ENCODE measurements at regions not wholly inside any gene's neighbourhood (a gene's known extent, or its start where the extent isn't known, plus 50 kb on each side); places are given as distances from the start of the nearest gene placed in this dataset.
"Not testable (repeated sequence)": the region's sequence is repeated elsewhere in the genome, so short reads cannot be mapped to it uniquely, and the experiment has no call there.

DNA sequence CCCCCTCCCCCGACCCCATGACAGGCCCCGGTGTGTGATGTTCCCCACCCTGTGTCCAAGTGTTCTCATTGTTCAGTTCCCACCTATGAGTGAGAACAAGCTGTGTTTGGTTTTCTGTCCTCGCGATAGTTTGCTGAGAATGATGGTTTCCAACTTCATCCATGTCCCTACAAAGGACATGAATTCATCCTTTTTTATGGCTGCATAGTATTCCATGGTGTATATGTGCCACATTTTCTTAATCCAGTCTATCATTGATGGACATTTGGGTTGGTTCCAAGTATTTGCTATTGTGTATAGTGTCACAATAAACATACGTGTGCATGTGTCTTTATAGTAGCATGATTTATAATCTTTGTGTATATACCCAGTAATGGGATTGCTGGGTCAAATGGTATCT lies 110.4 kb upstream of the CRHR1 start:
- not testable (repeated sequence) for H3K4me3 ChIP-seq (ENCODE audit: low read length); H3K27me3 ChIP-seq (ENCODE audit: low read length); H2AFZ ChIP-seq (ENCODE audit: low read length); H3K9ac ChIP-seq (ENCODE audit: low read length); H3K9me3 ChIP-seq (ENCODE audit: low read length); H4K20me1 ChIP-seq (ENCODE audit: insufficient read depth, low read depth, low read length); H3K36me3 ChIP-seq (ENCODE audit: insufficient read depth, low read length); H3K4me1 ChIP-seq (ENCODE audit: low read length); DNase-seq; H3K27ac ChIP-seq (ENCODE audit: low read length); H3K4me2 ChIP-seq (ENCODE audit: low read depth, low read length, poor library complexity, severe bottlenecking); H3K79me2 ChIP-seq (ENCODE audit: low read length); H3K9me2 ChIP-seq (replicated peaks; ENCODE audit: insufficient read depth, low read length)

- H3K4me2 ChIP-seq (ENCODE audit: low read depth, low read length, poor library complexity, severe bottlenecking): no peak overlapping the region
- no peaks in the 10 kb centered on the region for H3K36me3 ChIP-seq (ENCODE audit: insufficient read depth, low read length)
- H3K27ac ChIP-seq (ENCODE audit: low read length): no peak overlapping the region
- no peaks in the 10 kb centered on the region for H3K9me3 ChIP-seq (ENCODE audit: low read length)
- H3K9ac ChIP-seq (ENCODE audit: low read length): no peak overlapping the region
- H3K4me3 ChIP-seq (ENCODE audit: low read length): no peak overlapping the region
- H3K79me2 ChIP-seq (ENCODE audit: low read length): no peaks in the 10 kb centered on the region
- H4K20me1 ChIP-seq (ENCODE audit: insufficient read depth, low read depth, low read length): no peaks in the 10 kb centered on the region
- no peak for DNase-seq
- no peaks in the 10 kb centered on the region for H3K27me3 ChIP-seq (ENCODE audit: low read length)
- H2AFZ ChIP-seq (ENCODE audit: low read length): no peak overlapping the region
- H3K9me2 ChIP-seq (replicated peaks; ENCODE audit: insufficient read depth, low read length): no peaks in the 10 kb centered on the region
- no peaks in the 10 kb centered on the region for H3K4me1 ChIP-seq (ENCODE audit: low read length)
Observed at GRCh38 chr17:45675012-45675411, 109.1 kb upstream of the CRHR1 start.

DNA sequence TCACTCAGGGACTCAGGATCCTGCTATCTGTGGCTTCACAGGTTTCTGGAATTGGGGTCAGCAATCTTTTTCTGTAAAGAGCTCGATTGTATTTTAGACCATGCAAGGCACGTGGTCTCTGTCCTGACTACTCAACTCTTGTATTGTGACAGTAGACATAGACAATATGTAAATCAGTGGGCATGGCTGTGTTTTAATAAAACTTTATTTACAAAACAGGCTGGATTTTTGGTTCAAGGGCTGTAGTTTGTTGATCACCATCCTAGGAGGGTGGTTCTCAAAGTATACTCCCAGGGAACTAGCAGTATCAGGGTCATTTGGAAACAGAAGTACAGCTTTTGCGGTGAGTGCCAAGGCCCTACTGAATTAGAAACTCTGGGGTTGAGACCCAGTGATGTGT lies 108.2 kb upstream of the CRHR1 start:
- H3K4me2 ChIP-seq (ENCODE audit: low read depth, low read length, poor library complexity, severe bottlenecking): no peak overlapping the region
- H3K36me3 ChIP-seq (ENCODE audit: insufficient read depth, low read length): no peaks in the 10 kb centered on the region
- H3K9me2 ChIP-seq (replicated peaks; ENCODE audit: insufficient read depth, low read length): no peaks in the 10 kb centered on the region
- H3K27me3 ChIP-seq (ENCODE audit: low read length): no peaks in the 10 kb centered on the region
- no peaks in the 10 kb centered on the region for H4K20me1 ChIP-seq (ENCODE audit: insufficient read depth, low read depth, low read length)
- no peaks in the 10 kb centered on the region for H3K4me1 ChIP-seq (ENCODE audit: low read length)
- H2AFZ ChIP-seq (ENCODE audit: low read length): no peak overlapping the region
- H3K79me2 ChIP-seq (ENCODE audit: low read length): no peaks in the 10 kb centered on the region
- H3K9ac ChIP-seq (ENCODE audit: low read length): no peak overlapping the region
- H3K27ac ChIP-seq (ENCODE audit: low read length): no peak overlapping the region
- no peak for DNase-seq
- no peaks in the 10 kb centered on the region for H3K9me3 ChIP-seq (ENCODE audit: low read length)
- no peak overlapping the region for H3K4me3 ChIP-seq (ENCODE audit: low read length)

DNA sequence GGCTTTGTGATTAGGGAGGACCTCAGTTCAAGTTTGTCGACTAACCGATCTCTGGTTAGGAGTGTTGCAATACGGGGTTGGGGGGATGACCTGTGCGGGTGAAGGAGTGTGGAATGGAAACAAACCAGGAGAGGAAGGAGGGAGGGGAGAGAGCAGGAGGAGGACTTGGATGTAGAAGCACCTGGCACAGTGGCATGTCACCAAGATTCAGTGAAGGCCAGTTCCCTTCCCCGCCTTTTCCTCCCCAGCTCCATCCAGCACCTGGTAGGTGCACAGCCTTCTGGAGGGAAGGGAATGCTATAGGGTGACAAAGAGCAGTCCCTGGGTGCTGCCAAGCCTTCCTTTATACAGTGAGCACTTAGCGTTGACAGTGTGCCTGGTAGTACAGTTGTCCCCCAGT lies 107.4 kb upstream of the CRHR1 start:
- no peak overlapping the region for H3K4me3 ChIP-seq (ENCODE audit: low read length)
- H3K4me1 ChIP-seq (ENCODE audit: low read length): no peaks in the 10 kb centered on the region
- no peak overlapping the region for H3K9ac ChIP-seq (ENCODE audit: low read length)
- H4K20me1 ChIP-seq (ENCODE audit: insufficient read depth, low read depth, low read length): no peaks in the 10 kb centered on the region
- H3K4me2 ChIP-seq (ENCODE audit: low read depth, low read length, poor library complexity, severe bottlenecking): no peak overlapping the region
- no peaks in the 10 kb centered on the region for H3K36me3 ChIP-seq (ENCODE audit: insufficient read depth, low read length)
- H3K79me2 ChIP-seq (ENCODE audit: low read length): no peaks in the 10 kb centered on the region
- no peaks in the 10 kb centered on the region for H3K27me3 ChIP-seq (ENCODE audit: low read length)
- no peak overlapping the region for H2AFZ ChIP-seq (ENCODE audit: low read length)
- H3K9me3 ChIP-seq (ENCODE audit: low read length): no peaks in the 10 kb centered on the region
- DNase-seq: no peak
- H3K27ac ChIP-seq (ENCODE audit: low read length): no peak overlapping the region
- no peaks in the 10 kb centered on the region for H3K9me2 ChIP-seq (replicated peaks; ENCODE audit: insufficient read depth, low read length)

- no peaks in the 10 kb centered on the region for H3K36me3 ChIP-seq (ENCODE audit: insufficient read depth, low read length)
- no peak overlapping the region for H3K27ac ChIP-seq (ENCODE audit: low read length)
- no peaks in the 10 kb centered on the region for H3K9me3 ChIP-seq (ENCODE audit: low read length)
- H3K4me1 ChIP-seq (ENCODE audit: low read length): no peaks in the 10 kb centered on the region
- H4K20me1 ChIP-seq (ENCODE audit: insufficient read depth, low read depth, low read length): no peaks in the 10 kb centered on the region
- H3K9ac ChIP-seq (ENCODE audit: low read length): no peak overlapping the region
- DNase-seq: no peak
- H3K79me2 ChIP-seq (ENCODE audit: low read length): no peaks in the 10 kb centered on the region
- H2AFZ ChIP-seq (ENCODE audit: low read length): no peak overlapping the region
- no peak overlapping the region for H3K4me2 ChIP-seq (ENCODE audit: low read depth, low read length, poor library complexity, severe bottlenecking)
- no peaks in the 10 kb centered on the region for H3K27me3 ChIP-seq (ENCODE audit: low read length)
- no peak overlapping the region for H3K4me3 ChIP-seq (ENCODE audit: low read length)
- H3K9me2 ChIP-seq (replicated peaks; ENCODE audit: insufficient read depth, low read length): no peaks in the 10 kb centered on the region
Observed at GRCh38 chr17:45677770-45678169, 106.3 kb upstream of the CRHR1 start.

GRCh38 chr17:45679426-45679825 lies 104.7 kb upstream of the CRHR1 start:
- H3K79me2 ChIP-seq (ENCODE audit: low read length): no peaks in the 10 kb centered on the region
- no peak overlapping the region for H3K27ac ChIP-seq (ENCODE audit: low read length)
- H3K9ac ChIP-seq (ENCODE audit: low read length): no peak overlapping the region
- no peaks in the 10 kb centered on the region for H3K9me3 ChIP-seq (ENCODE audit: low read length)
- H3K4me1 ChIP-seq (ENCODE audit: low read length): no peaks in the 10 kb centered on the region
- no peaks in the 10 kb centered on the region for H4K20me1 ChIP-seq (ENCODE audit: insufficient read depth, low read depth, low read length)
- H3K4me2 ChIP-seq (ENCODE audit: low read depth, low read length, poor library complexity, severe bottlenecking): no peak overlapping the region
- H2AFZ ChIP-seq (ENCODE audit: low read length): no peak overlapping the region
- no peak overlapping the region for H3K4me3 ChIP-seq (ENCODE audit: low read length)
- no peaks in the 10 kb centered on the region for H3K9me2 ChIP-seq (replicated peaks; ENCODE audit: insufficient read depth, low read length)
- peaks cover 2% of the 10 kb centered on the region; the same call in 1 of the 2 replicates for H3K27me3 ChIP-seq (ENCODE audit: low read length)
- H3K36me3 ChIP-seq (ENCODE audit: insufficient read depth, low read length): no peaks in the 10 kb centered on the region
- DNase-seq: no peak

- Histone ChIP-seq H3K36me3 (ENCODE audit: insufficient read depth, low read length) (no peaks in the 10 kb centered on the region), H3K9me2 (replicated peaks; ENCODE audit: insufficient read depth, low read length) (no peaks in the 10 kb centered on the region), H3K4me2 (ENCODE audit: low read depth, low read length, poor library complexity, severe bottlenecking) (no peak overlapping the region), H3K9me3 (ENCODE audit: low read length) (no peaks in the 10 kb centered on the region), H3K4me3 (ENCODE audit: low read length) (no peak overlapping the region), H3K79me2 (ENCODE audit: low read length) (no peaks in the 10 kb centered on the region), H3K27me3 (ENCODE audit: low read length) (peaks cover 2% of the 10 kb centered on the region; the same call in 1 of the 2 replicates), H3K4me1 (ENCODE audit: low read length) (no peaks in the 10 kb centered on the region), H3K9ac (ENCODE audit: low read length) (no peak overlapping the region), H3K27ac (ENCODE audit: low read length) (no peak overlapping the region), H2AFZ (ENCODE audit: low read length) (no peak overlapping the region), H4K20me1 (ENCODE audit: insufficient read depth, low read depth, low read length) (no peaks in the 10 kb centered on the region)
- DNase-seq: no peak
Observed at GRCh38 chr17:45680360-45680759, 103.8 kb upstream of the CRHR1 start.

GRCh38 chr17:45681706-45682105 lies 102.4 kb upstream of the CRHR1 start:
- H3K9me2 ChIP-seq (replicated peaks; ENCODE audit: insufficient read depth, low read length): no peaks in the 10 kb centered on the region
- H3K9ac ChIP-seq (ENCODE audit: low read length): no peak overlapping the region
- no peak overlapping the region for H3K27ac ChIP-seq (ENCODE audit: low read length)
- no peaks in the 10 kb centered on the region for H3K36me3 ChIP-seq (ENCODE audit: insufficient read depth, low read length)
- H3K4me1 ChIP-seq (ENCODE audit: low read length): no peaks in the 10 kb centered on the region
- no peak overlapping the region for H3K4me3 ChIP-seq (ENCODE audit: low read length)
- H3K27me3 ChIP-seq (ENCODE audit: low read length): peaks cover 2% of the 10 kb centered on the region; the same call in 1 of the 2 replicates
- H3K4me2 ChIP-seq (ENCODE audit: low read depth, low read length, poor library complexity, severe bottlenecking): no peak overlapping the region
- H4K20me1 ChIP-seq (ENCODE audit: insufficient read depth, low read depth, low read length): no peaks in the 10 kb centered on the region
- H2AFZ ChIP-seq (ENCODE audit: low read length): no peak overlapping the region
- no peaks in the 10 kb centered on the region for H3K9me3 ChIP-seq (ENCODE audit: low read length)
- DNase-seq: no peak
- no peaks in the 10 kb centered on the region for H3K79me2 ChIP-seq (ENCODE audit: low read length)

DNA sequence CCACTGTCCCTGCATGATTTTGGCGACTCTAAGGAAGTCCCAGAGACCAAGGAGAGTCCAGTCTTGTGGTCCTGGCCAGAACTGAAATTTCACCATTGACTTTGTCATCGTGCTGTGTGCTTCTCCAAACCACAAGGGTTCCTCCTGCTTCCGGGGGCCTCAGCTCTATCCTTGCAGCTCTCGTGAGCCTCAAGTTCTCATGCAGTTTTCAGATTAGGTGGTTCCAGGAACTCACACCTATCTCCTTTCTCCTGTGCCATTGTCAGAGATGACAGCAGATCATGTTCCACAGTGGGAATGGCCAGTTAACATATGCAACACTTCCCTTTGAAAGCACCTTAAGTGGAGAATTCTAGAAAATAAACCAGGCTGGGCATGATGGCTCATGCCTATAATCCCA lies 97.9 kb upstream of the CRHR1 start:
- Histone ChIP-seq H3K27ac (ENCODE audit: low read length) (no peak overlapping the region), H3K27me3 (ENCODE audit: low read length) (peaks cover 2% of the 10 kb centered on the region; the same call in 1 of the 2 replicates), H4K20me1 (ENCODE audit: insufficient read depth, low read depth, low read length) (no peaks in the 10 kb centered on the region), H3K79me2 (ENCODE audit: low read length) (no peaks in the 10 kb centered on the region), H3K4me3 (ENCODE audit: low read length) (no peak overlapping the region), H3K9me2 (replicated peaks; ENCODE audit: insufficient read depth, low read length) (no peaks in the 10 kb centered on the region), H3K36me3 (ENCODE audit: insufficient read depth, low read length) (no peaks in the 10 kb centered on the region), H3K4me1 (ENCODE audit: low read length) (no peaks in the 10 kb centered on the region), H3K9ac (ENCODE audit: low read length) (no peak overlapping the region), H3K9me3 (ENCODE audit: low read length) (no peaks in the 10 kb centered on the region), H3K4me2 (ENCODE audit: low read depth, low read length, poor library complexity, severe bottlenecking) (no peak overlapping the region), H2AFZ (ENCODE audit: low read length) (no peak overlapping the region)
- DNase-seq: no peak
